Upper lobe of left lung (tissue), 6 donors: ENCODE measurements at regions not wholly inside any gene's neighbourhood (a gene's known extent, or its start where the extent isn't known, plus 50 kb on each side); places are given as distances from the start of the nearest gene placed in this dataset.

Experiments
- ATAC-seq, 2 donors: fragments of 200-7000 bp; cut with Tn5 transposase; one replicate each; pipeline ENCODE4 v1.9.1; 2022; ENCODE audit warnings: mild to moderate bottlenecking in 2 of 2, moderate library complexity in 2 of 2; ENCODE audit not compliant: low FRiP score in 2 of 2
- DNase-seq, 2 donors: peaks; one replicate each; pipeline ENCODE4 v3.0.0-alpha.2; 2019 to 2020
- H3K27ac ChIP-seq, 4 donors: fragments of 200-600 bp; sonication (generic); one replicate each; pipeline ENCODE4 v1.5.1; 2016 to 2019
- H3K27me3 ChIP-seq, 4 donors: fragments of 200-600 bp; sonication (generic); one replicate each; pipeline ENCODE4 v1.5.1; 2017 to 2019
- H3K36me3 ChIP-seq, 4 donors: fragments of 200-600 bp; sonication (generic); one replicate each; pipeline ENCODE4 v1.5.1; 2016 to 2019
- H3K4me1 ChIP-seq, 4 donors: fragments of 200-600 bp; sonication (generic); one replicate each; pipeline ENCODE4 v1.5.1; 2018 to 2019
- H3K4me3 ChIP-seq, 4 donors: fragments of 200-600 bp; sonication (generic); one replicate each; pipeline ENCODE4 v1.5.1; 2017 to 2019; ENCODE audit warnings: mild to moderate bottlenecking in 2 of 4, moderate library complexity in 1 of 4
- H3K9me3 ChIP-seq, 4 donors: fragments of 200-600 bp; sonication (generic); one replicate each; pipeline ENCODE4 v1.5.1; 2018 to 2019
- EP300 ChIP-seq, 4 donors: sonication (generic); formaldehyde crosslinking; IDR thresholded peaks; one replicate each; pipeline ENCODE4 v1.5.1; 2017; ENCODE audit warnings: antibody characterized with exemption in 4 of 4, control low read depth in 2 of 4
- POLR2A ChIP-seq, 4 donors: fragments of 450-650 bp; IDR thresholded peaks; one replicate each; pipeline ENCODE4 v1.5.1; 2016 to 2017; ENCODE audit warnings: antibody characterized with exemption in 4 of 4, mild to moderate bottlenecking in 2 of 4
- POLR2AphosphoS5 ChIP-seq, 2 donors: sonication (generic); formaldehyde crosslinking; IDR thresholded peaks; one replicate each; pipeline ENCODE4 v1.5.1; 2017; ENCODE audit warnings: antibody characterized with exemption in 2 of 2
- WGBS, 2 donors: methylation state at CpG; one replicate each; pipeline ENCODE4 v1.1.5; 2017 to 2018; 5-methylcytosine and 5-hydroxymethylcytosine counted together
- TF ChIP-seq, protein P1 (sequence below), 6 experiments: fragments of 450-650 bp in 4 of 6; fragments of 200-600 bp in 2 of 6; sonication (generic) in 2 of 6; IDR thresholded peaks; one replicate each; pipeline ENCODE4 v1.5.1; 2016 to 2019; ENCODE audit warnings: antibody characterized with exemption in 6 of 6
- donor health status: DM: no; HTN: no; CAD: no; lungs with moderate emphysema.
- donor health status: DM: no; HTN: yes; CAD: no; lungs with severe emphysema.

DNA sequence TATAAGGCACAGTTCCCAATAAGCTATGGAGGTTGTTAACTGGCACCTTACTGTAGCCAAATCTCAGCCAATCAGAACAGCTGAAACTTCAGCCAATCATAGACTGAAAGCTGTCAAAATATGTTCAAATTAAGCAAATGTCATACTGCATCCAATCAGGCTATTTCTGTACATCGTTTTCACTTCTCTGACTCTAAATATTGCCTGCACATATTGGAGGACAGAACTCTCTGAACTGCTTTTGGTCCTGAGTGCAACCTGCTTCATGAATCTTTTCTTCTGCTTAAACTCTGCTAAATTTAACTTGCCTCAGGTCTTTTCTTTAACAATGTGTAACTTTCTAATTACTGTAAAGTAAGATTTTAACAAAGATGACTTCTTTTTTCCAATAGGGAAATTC lies 1198.9 kb upstream of the PCDH7 start:
- DNase-seq (no peak), ATAC-seq (no peak)

GRCh38 chr4:29536745-29537144 lies 1183.4 kb upstream of the PCDH7 start:
- Histone ChIP-seq H3K4me1 (no peaks in the 10 kb centered on the region), H3K27me3 (no peaks in the 10 kb centered on the region), H3K27ac (no peak overlapping the region), H3K9me3 (peaks cover 0 to under 1% (median 0%) of the 10 kb centered on the region in 4 donors), H3K4me3 (no peak overlapping the region), H3K36me3 (no peaks in the 10 kb centered on the region)
- ATAC-seq: no peak
- WGBS, 2 donors: 69 to 82% methylated on average over 3 of the region's 3 CpGs
- TF ChIP-seq EP300 (IDR thresholded peaks at IDR 0.05) (no peak), POLR2A (IDR thresholded peaks at IDR 0.05) (no peak), POLR2AphosphoS5 (IDR thresholded peaks at IDR 0.05) (no peak)
- TF ChIP-seq, protein P1, sequence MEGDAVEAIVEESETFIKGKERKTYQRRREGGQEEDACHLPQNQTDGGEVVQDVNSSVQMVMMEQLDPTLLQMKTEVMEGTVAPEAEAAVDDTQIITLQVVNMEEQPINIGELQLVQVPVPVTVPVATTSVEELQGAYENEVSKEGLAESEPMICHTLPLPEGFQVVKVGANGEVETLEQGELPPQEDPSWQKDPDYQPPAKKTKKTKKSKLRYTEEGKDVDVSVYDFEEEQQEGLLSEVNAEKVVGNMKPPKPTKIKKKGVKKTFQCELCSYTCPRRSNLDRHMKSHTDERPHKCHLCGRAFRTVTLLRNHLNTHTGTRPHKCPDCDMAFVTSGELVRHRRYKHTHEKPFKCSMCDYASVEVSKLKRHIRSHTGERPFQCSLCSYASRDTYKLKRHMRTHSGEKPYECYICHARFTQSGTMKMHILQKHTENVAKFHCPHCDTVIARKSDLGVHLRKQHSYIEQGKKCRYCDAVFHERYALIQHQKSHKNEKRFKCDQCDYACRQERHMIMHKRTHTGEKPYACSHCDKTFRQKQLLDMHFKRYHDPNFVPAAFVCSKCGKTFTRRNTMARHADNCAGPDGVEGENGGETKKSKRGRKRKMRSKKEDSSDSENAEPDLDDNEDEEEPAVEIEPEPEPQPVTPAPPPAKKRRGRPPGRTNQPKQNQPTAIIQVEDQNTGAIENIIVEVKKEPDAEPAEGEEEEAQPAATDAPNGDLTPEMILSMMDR (IDR thresholded peaks at IDR 0.05): no peak
- no peak for DNase-seq

More for the DNA sequence above, 1198.9 kb upstream of the PCDH7 start:
- 70 to 89% methylated on average over 1 of the region's 1 CpG for WGBS, 2 donors
- TF ChIP-seq EP300 (IDR thresholded peaks at IDR 0.05) (no peak), POLR2A (IDR thresholded peaks at IDR 0.05) (no peak), POLR2AphosphoS5 (IDR thresholded peaks at IDR 0.05) (no peak)
- TF ChIP-seq, protein P1 (IDR thresholded peaks at IDR 0.05): no peak
- no peak overlapping the region for H3K4me3 ChIP-seq
- H3K4me1 ChIP-seq: no peaks in the 10 kb centered on the region
- no peak overlapping the region for H3K27ac ChIP-seq
- no peaks in the 10 kb centered on the region for H3K27me3 ChIP-seq
- H3K9me3 ChIP-seq: no peaks in the 10 kb centered on the region
- no peaks in the 10 kb centered on the region for H3K36me3 ChIP-seq

DNA sequence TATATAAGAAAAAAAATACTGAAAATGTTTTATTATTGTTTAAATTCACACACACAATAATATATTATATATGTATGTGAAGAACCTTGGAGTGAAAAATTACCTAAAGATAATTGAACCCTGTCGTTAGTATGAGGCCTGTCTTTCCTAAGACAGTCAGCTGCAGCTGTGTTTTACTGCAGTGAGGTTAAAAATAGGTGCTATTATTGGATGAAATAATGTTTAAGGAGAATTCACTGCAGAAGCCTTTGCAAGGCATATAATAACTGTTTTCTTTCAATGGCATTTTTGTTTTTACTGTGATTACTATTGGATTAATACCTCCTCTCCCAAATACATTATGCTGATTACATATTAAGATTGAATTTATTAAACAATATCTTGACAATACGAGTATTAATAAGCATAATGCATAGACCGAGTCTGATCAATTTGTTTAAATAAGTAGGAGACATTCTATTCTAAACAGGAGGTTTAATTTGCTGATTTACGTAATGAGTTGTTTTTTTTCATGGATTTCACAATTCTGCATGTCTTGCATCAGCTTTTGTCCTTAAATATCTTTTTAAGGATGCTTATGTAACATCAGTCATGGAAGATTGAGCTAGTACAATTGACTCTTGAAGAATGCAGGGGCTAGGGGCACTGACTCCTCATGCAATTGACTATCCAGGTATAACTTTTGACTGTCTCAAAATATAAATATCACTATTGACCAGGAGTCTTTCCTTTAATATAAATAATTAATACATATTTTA lies 1181.1 kb upstream of the PCDH7 start:
- ATAC-seq (no peak), DNase-seq (no peak)
- H3K4me3 ChIP-seq: no peak overlapping the region
- WGBS, 2 donors: 47 to 50% methylated on average over 4 of the region's 4 CpGs
- peaks cover 0 to 7% (median 0%) of the 10 kb centered on the region in 4 donors for H3K9me3 ChIP-seq
- no peaks in the 10 kb centered on the region for H3K36me3 ChIP-seq
- no peak overlapping the region for H3K27ac ChIP-seq
- no peak for TF ChIP-seq EP300 (IDR thresholded peaks at IDR 0.05)
- no peak for TF ChIP-seq POLR2A (IDR thresholded peaks at IDR 0.05)
- TF ChIP-seq, protein P1 (IDR thresholded peaks at IDR 0.05): no peak
- no peak for TF ChIP-seq POLR2AphosphoS5 (IDR thresholded peaks at IDR 0.05)
- no peaks in the 10 kb centered on the region for H3K4me1 ChIP-seq
- H3K27me3 ChIP-seq: no peaks in the 10 kb centered on the region

- ATAC-seq: no peak
- H3K36me3 ChIP-seq: no peaks in the 10 kb centered on the region
- no peak overlapping the region for H3K27ac ChIP-seq
- H3K4me1 ChIP-seq: no peaks in the 10 kb centered on the region
- no peak for TF ChIP-seq EP300 (IDR thresholded peaks at IDR 0.05)
- TF ChIP-seq, protein P1 (IDR thresholded peaks at IDR 0.05): no peak
- no peak for TF ChIP-seq POLR2A (IDR thresholded peaks at IDR 0.05)
- TF ChIP-seq POLR2AphosphoS5 (IDR thresholded peaks at IDR 0.05): no peak
- H3K27me3 ChIP-seq: no peaks in the 10 kb centered on the region
- no peak overlapping the region for H3K4me3 ChIP-seq
- WGBS, 2 donors: 78 to 82% methylated on average over 2 of the region's 2 CpGs
- peaks cover 0 to 7% (median 0%) of the 10 kb centered on the region in 4 donors for H3K9me3 ChIP-seq
- no peak for DNase-seq
Measured at GRCh38 chr4:29540439-29541102, 1179.6 kb upstream of the PCDH7 start.
